ENCODE measurements at regions not wholly inside any gene's neighbourhood (a gene's known extent, or its start where the extent isn't known, plus 50 kb on each side); places are given as distances from the start of the nearest gene placed in this dataset.

DNA sequence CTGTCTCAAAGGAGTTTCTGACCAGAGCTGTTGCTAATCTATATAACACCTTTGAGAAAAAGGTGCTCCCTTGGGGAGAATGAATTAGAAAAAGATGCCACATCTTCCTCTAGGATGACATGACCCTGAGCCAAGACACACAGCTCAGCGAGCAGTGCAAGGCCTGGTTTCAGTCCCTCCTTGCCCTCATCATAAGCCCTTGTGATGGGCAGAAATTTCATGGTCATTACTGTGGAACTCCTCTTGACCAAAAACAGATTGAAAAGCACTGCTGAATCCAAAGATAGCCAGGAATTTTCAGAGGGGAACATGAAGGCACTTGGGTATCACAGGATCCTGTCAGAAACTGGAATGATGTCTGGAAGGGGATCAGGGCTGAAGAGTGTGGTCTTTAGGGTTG, 74.1 kb upstream of the IRX6 start:
- no peak for DNase-seq
- Histone ChIP-seq H3K36me3 (no peaks in the 10 kb centered on the region), H3K4me3 (no peak overlapping the region), H3K4me1 (no peaks in the 10 kb centered on the region), H3K27ac (no peak overlapping the region), H3K27me3 (no peaks in the 10 kb centered on the region), H3K9me3 (no peaks in the 10 kb centered on the region)
- intact Hi-C loops (cut with DNase I) = no loop called here
- TF ChIP-seq, protein P1, sequence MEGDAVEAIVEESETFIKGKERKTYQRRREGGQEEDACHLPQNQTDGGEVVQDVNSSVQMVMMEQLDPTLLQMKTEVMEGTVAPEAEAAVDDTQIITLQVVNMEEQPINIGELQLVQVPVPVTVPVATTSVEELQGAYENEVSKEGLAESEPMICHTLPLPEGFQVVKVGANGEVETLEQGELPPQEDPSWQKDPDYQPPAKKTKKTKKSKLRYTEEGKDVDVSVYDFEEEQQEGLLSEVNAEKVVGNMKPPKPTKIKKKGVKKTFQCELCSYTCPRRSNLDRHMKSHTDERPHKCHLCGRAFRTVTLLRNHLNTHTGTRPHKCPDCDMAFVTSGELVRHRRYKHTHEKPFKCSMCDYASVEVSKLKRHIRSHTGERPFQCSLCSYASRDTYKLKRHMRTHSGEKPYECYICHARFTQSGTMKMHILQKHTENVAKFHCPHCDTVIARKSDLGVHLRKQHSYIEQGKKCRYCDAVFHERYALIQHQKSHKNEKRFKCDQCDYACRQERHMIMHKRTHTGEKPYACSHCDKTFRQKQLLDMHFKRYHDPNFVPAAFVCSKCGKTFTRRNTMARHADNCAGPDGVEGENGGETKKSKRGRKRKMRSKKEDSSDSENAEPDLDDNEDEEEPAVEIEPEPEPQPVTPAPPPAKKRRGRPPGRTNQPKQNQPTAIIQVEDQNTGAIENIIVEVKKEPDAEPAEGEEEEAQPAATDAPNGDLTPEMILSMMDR (IDR thresholded peaks at IDR 0.05) = no peak
- TF ChIP-seq EP300 (IDR thresholded peaks at IDR 0.05) (no peak), POLR2AphosphoS5 (IDR thresholded peaks at IDR 0.05) (no peak), POLR2A (IDR thresholded peaks at IDR 0.05) (no peak)
- 84 to 89% methylated on average over 1 of the region's 1 CpG for WGBS, 2 donors

DNA sequence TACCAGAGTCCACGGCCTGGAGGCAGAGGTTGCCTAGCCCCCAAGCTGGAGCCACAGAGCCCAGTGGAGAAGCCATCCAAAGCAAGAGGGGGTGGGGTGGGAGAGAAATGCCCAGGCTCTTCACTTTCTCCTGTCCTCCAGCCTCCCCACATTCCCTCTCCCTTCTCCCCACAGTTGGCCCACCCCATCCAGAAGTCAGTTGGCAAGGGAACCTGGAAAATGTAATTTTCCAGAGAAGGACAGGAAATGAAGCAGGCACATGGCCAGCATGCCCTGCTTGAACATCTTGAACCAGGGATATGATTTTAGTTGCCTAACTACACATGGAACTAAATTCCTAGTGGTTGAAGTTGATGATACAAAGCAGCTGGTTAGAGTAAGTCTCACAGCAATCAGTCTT, 73.3 kb upstream of the IRX6 start:
- Histone ChIP-seq H3K36me3 (no peaks in the 10 kb centered on the region), H3K9me3 (no peaks in the 10 kb centered on the region), H3K27me3 (peaks cover 0 to 6% (median 0%) of the 10 kb centered on the region in 3 donors), H3K4me3 (no peak overlapping the region), H3K27ac (no peak overlapping the region), H3K4me1 (no peaks in the 10 kb centered on the region)
- WGBS, 2 donors = 76 to 86% methylated on average over 1 of the region's 1 CpG
- TF ChIP-seq EP300 (IDR thresholded peaks at IDR 0.05) (no peak), POLR2AphosphoS5 (IDR thresholded peaks at IDR 0.05) (no peak), POLR2A (IDR thresholded peaks at IDR 0.05) (no peak)
- TF ChIP-seq, protein P1 (IDR thresholded peaks at IDR 0.05) = no peak
- DNase-seq = no peak
- intact Hi-C loops (cut with DNase I) = no loop called here

DNA sequence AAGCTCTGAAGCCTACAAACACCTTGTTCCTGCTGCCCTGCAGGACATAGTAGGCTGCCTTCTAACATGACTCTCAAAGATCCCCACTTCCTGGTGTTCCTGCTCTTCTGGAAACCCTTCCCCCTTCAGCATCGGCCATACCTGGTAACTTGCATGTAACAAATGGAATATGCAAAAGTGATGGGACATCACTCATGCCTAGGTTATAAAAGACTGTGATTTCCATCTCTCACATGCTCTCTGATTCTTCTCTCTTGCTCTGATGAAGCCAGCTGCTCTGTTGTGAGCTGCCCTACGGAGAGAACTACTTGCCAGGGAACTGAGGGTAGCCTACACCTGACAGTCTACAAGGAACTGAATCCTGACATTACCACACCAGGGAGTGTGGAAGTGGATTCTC, 72.9 kb upstream of the IRX6 start:
- 90 to 92% methylated on average over 2 of the region's 2 CpGs for WGBS, 2 donors

DNA sequence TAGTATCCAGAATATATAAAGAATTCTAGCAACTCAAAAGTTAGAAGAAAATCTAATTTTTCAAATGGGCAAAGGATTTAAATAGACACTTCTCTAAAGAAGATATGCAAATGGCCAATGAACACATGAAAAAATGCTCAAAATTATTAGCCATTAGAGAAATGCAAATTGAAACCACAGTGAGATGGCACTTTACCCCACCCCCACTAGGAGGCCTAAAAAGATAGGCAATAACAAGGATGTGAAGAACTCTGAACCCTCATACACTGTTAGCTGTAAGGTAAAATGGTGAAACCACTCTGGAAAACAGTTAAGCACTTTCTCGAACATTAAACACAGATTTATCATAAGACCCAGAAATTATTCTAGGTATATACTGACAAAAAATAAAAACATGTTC, 71.4 kb upstream of the IRX6 start:
- Histone ChIP-seq H3K4me3 (no peak overlapping the region), H3K27me3 (peaks cover 0 to 8% (median 0%) of the 10 kb centered on the region in 3 donors), H3K9me3 (no peaks in the 10 kb centered on the region), H3K36me3 (no peaks in the 10 kb centered on the region), H3K4me1 (no peaks in the 10 kb centered on the region), H3K27ac (no peak overlapping the region)
- no peak for DNase-seq
- 90 to 97% methylated on average over 1 of the region's 1 CpG for WGBS, 2 donors
- intact Hi-C loops (cut with DNase I) = no loop called here
- TF ChIP-seq EP300 (IDR thresholded peaks at IDR 0.05) (no peak), POLR2A (IDR thresholded peaks at IDR 0.05) (no peak), POLR2AphosphoS5 (IDR thresholded peaks at IDR 0.05) (no peak)
- TF ChIP-seq, protein P1 (IDR thresholded peaks at IDR 0.05) = no peak

More for the DNA sequence above, 72.9 kb upstream of the IRX6 start:
- no peaks in the 10 kb centered on the region for H3K36me3 ChIP-seq
- no peak overlapping the region for H3K4me3 ChIP-seq
- no peaks in the 10 kb centered on the region for H3K9me3 ChIP-seq
- TF ChIP-seq EP300 (IDR thresholded peaks at IDR 0.05) = no peak
- TF ChIP-seq POLR2A (IDR thresholded peaks at IDR 0.05) = no peak
- TF ChIP-seq, protein P1 (IDR thresholded peaks at IDR 0.05) = no peak
- TF ChIP-seq POLR2AphosphoS5 (IDR thresholded peaks at IDR 0.05) = no peak
- intact Hi-C loops (cut with DNase I) = no loop called here
- H3K4me1 ChIP-seq = no peaks in the 10 kb centered on the region
- H3K27ac ChIP-seq = no peak overlapping the region
- no peak for DNase-seq
- peaks cover 0 to 8% (median 0%) of the 10 kb centered on the region in 3 donors for H3K27me3 ChIP-seq

DNA sequence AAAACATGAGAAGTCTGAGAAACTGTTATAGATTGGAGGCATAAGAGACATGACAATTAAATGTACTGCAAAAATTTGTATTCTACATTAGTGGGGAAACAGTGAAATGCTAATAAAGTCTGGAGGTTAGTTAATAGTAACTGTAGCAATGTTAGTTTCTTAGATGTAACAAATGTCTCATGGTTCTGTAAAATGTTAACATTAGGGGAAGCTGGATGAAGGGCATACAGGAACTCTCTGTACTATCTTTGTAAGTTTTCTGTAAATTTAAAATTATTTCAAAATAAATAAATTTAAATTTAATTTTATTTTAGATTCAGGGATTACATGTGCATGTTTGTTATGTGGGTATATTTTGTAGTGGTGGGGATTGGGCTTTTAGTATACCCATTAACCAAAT, 70.0 kb upstream of the IRX6 start:
- intact Hi-C loops (cut with DNase I) = no loop called here
- DNase-seq = no peak
- no peak overlapping the region for H3K4me3 ChIP-seq

More for the DNA sequence above, 70.0 kb upstream of the IRX6 start:
- H3K27ac ChIP-seq = no peak overlapping the region
- H3K4me1 ChIP-seq = no peaks in the 10 kb centered on the region
- no peaks in the 10 kb centered on the region for H3K36me3 ChIP-seq
- peaks cover 0 to 8% (median 0%) of the 10 kb centered on the region in 3 donors for H3K27me3 ChIP-seq
- TF ChIP-seq EP300 (IDR thresholded peaks at IDR 0.05) (no peak), POLR2AphosphoS5 (IDR thresholded peaks at IDR 0.05) (no peak), POLR2A (IDR thresholded peaks at IDR 0.05) (no peak)
- TF ChIP-seq, protein P1 (IDR thresholded peaks at IDR 0.05) = no peak
- no peaks in the 10 kb centered on the region for H3K9me3 ChIP-seq

Data from sigmoid colon (tissue), 6 donors.